Endothelial cell of umbilical vein (primary cell): ENCODE measurements at regions not wholly inside any gene's neighbourhood (a gene's known extent, or its start where the extent isn't known, plus 50 kb on each side); places are given as distances from the start of the nearest gene placed in this dataset.

Source experiments
- CTCF ChIP-seq, 2 donors: IDR thresholded peaks; 1 replicate in 1 of 2; 2 replicates in 1 of 2; pipeline ENCODE4 v1.5.1; 2011; ENCODE audit warnings: low read length in 2 of 2, mild to moderate bottlenecking in 2 of 2, moderate library complexity in 2 of 2, control low read depth in 1 of 2, inconsistent platforms in 1 of 2, low read depth in 1 of 2; ENCODE audit not compliant: insufficient read depth in 1 of 2; ENCODE audit errors: extremely low read depth in 1 of 2
- POLR2A ChIP-seq: IDR thresholded peaks from 2 replicates; pipeline ENCODE4 v1.6.1; 2012; ENCODE audit warnings: low read depth, mild to moderate bottlenecking, control low read depth, low read length
- POLR2AphosphoS5 ChIP-seq: IDR thresholded peaks from 2 replicates; pipeline ENCODE4 v1.6.1; 2012; ENCODE audit warnings: low read depth, mild to moderate bottlenecking, control low read depth, low read length, moderate library complexity; ENCODE audit not compliant: insufficient read depth

GRCh38 chr6:48570656-48571055 lies 459.7 kb upstream of the PTCHD4 start:
- TF ChIP-seq CTCF (IDR thresholded peaks at IDR 0.05; ENCODE audit: extremely low read depth in 1 of 2, insufficient read depth in 1 of 2, low read depth in 1 of 2, low read length in 2 of 2) (no peak), POLR2AphosphoS5 (no peak), POLR2A (no peak)
